ENCODE measurements at regions not wholly inside any gene's neighbourhood (a gene's known extent, or its start where the extent isn't known, plus 50 kb on each side); places are given as distances from the start of the nearest gene placed in this dataset.
"Not testable (repeated sequence)": the region's sequence is repeated elsewhere in the genome, so short reads cannot be mapped to it uniquely, and the experiment has no call there.

- no peak for DNase-seq (ENCODE audit: low spot score)
- TF ChIP-seq CTCF (IDR thresholded peaks at IDR 0.05; ENCODE audit: extremely low read depth, missing control alignments) = no peak
Observed at GRCh38 chr10:53064614-53065013, 292.0 kb upstream of the MBL2 start.

- TF ChIP-seq CTCF (IDR thresholded peaks at IDR 0.05; ENCODE audit: extremely low read depth, missing control alignments) = no peak
Observed at GRCh38 chr10:53063805-53064204, 291.2 kb upstream of the MBL2 start.

GRCh38 chr10:53052521-53053164, 280.1 kb upstream of the MBL2 start:
- TF ChIP-seq CTCF (IDR thresholded peaks at IDR 0.05; ENCODE audit: extremely low read depth, missing control alignments) = no peak
- no peak for DNase-seq (ENCODE audit: low spot score)

More at GRCh38 chr10:53063805-53064204, 291.2 kb upstream of the MBL2 start:
- no peak for DNase-seq (ENCODE audit: low spot score)

GRCh38 chr10:53045315-53045714, 272.7 kb upstream of the MBL2 start:
- no peak for DNase-seq (ENCODE audit: low spot score)
- no peak for TF ChIP-seq CTCF (IDR thresholded peaks at IDR 0.05; ENCODE audit: extremely low read depth, missing control alignments)

GRCh38 chr10:53035823-53036222, 263.2 kb upstream of the MBL2 start:
- not testable (repeated sequence) for DNase-seq (ENCODE audit: low spot score)

GRCh38 chr10:53033396-53033795, 260.8 kb upstream of the MBL2 start:
- DNase-seq (ENCODE audit: low spot score) = no peak
- TF ChIP-seq CTCF (IDR thresholded peaks at IDR 0.05; ENCODE audit: extremely low read depth, missing control alignments) = no peak

- DNase-seq (ENCODE audit: low spot score) = not testable (repeated sequence)
Observed at GRCh38 chr10:53029872-53030849, 257.6 kb upstream of the MBL2 start.

GRCh38 chr10:53029449-53029848, 256.9 kb upstream of the MBL2 start:
- TF ChIP-seq CTCF (IDR thresholded peaks at IDR 0.05; ENCODE audit: extremely low read depth, missing control alignments) = no peak
- no peak for DNase-seq (ENCODE audit: low spot score)

GRCh38 chr10:53025765-53026164, 253.2 kb upstream of the MBL2 start:
- not testable (repeated sequence) for DNase-seq (ENCODE audit: low spot score)
